ENCODE measurements at regions not wholly inside any gene's neighbourhood (a gene's known extent, or its start where the extent isn't known, plus 50 kb on each side); places are given as distances from the start of the nearest gene placed in this dataset.
"Not testable (repeated sequence)": the region's sequence is repeated elsewhere in the genome, so short reads cannot be mapped to it uniquely, and the experiment has no call there.

DNA sequence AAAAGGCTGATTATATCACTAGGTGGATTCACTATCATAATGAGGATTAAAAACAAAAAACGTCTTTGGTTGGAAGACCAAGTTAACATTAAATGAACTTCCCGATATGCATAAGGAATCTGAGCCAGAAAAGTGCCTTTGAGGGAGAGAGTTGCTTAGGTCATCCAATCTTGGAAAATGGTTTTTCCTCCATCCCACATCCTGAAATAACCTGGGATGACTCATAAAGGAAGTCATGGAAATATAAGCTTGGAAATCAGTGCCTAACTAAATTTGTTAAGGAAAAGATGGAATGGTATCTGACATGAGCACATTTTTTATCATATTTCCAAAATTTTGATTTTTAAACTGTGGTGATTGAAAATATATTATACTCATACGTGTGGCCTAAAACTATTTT is 66.0 kb downstream of the KBTBD8 start:
- intact Hi-C loops (cut with DNase I) = no loop called here
- Histone ChIP-seq H3K27me3 (ENCODE audit: control insufficient read depth, insufficient read depth, low read length) (no peaks in the 10 kb centered on the region), H3K9me3 (ENCODE audit: control insufficient read depth in 2 of 3, insufficient read depth in 1 of 3, low read length in 3 of 3) (no peaks in the 10 kb centered on the region), H3K36me3 (ENCODE audit: control insufficient read depth in 2 of 3, insufficient read depth in 3 of 3, low read length in 3 of 3) (no peaks in the 10 kb centered on the region), H3K4me1 (ENCODE audit: control insufficient read depth in 2 of 3, insufficient read depth in 2 of 3, low read depth in 1 of 3, low read length in 3 of 3) (no peaks in the 10 kb centered on the region), H3K9ac (ENCODE audit: low read length in 3 of 3) (no peak overlapping the region), H3K4me3 (ENCODE audit: low read length in 3 of 3) (no peak overlapping the region), H3K27ac (ENCODE audit: low read depth in 2 of 2, low read length in 2 of 2) (no peak overlapping the region)
- DNase-seq (no peak), FAIRE-seq (no peak)
- TF ChIP-seq, protein P1, sequence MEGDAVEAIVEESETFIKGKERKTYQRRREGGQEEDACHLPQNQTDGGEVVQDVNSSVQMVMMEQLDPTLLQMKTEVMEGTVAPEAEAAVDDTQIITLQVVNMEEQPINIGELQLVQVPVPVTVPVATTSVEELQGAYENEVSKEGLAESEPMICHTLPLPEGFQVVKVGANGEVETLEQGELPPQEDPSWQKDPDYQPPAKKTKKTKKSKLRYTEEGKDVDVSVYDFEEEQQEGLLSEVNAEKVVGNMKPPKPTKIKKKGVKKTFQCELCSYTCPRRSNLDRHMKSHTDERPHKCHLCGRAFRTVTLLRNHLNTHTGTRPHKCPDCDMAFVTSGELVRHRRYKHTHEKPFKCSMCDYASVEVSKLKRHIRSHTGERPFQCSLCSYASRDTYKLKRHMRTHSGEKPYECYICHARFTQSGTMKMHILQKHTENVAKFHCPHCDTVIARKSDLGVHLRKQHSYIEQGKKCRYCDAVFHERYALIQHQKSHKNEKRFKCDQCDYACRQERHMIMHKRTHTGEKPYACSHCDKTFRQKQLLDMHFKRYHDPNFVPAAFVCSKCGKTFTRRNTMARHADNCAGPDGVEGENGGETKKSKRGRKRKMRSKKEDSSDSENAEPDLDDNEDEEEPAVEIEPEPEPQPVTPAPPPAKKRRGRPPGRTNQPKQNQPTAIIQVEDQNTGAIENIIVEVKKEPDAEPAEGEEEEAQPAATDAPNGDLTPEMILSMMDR (IDR thresholded peaks at IDR 0.05; ENCODE audit: borderline replicate concordance, extremely low read depth, insufficient read depth) = no peak

DNA sequence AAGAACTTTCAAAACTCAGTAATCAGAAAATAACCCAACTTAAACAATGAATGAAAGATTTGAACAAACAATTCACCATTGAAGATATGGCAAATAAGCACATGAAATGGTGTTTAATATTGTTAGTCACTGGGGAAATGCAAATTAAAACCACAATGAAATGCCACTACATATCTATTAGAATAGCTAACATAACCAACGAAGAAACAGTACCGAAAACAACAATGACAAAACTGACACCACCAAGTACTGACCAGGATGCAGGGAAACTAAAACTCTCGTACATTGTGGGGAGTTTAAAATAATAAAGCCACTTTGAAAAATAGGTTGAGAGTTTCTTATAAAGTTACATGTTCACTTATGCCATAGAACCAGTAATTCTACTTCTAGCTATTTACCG is 69.1 kb downstream of the KBTBD8 start:
- Histone ChIP-seq H3K27me3 (ENCODE audit: control insufficient read depth, insufficient read depth, low read length) (no peaks in the 10 kb centered on the region), H3K4me3 (ENCODE audit: low read length in 3 of 3) (no peak overlapping the region), H3K27ac (ENCODE audit: low read depth in 2 of 2, low read length in 2 of 2) (no peak overlapping the region), H3K4me1 (ENCODE audit: control insufficient read depth in 2 of 3, insufficient read depth in 2 of 3, low read depth in 1 of 3, low read length in 3 of 3) (no peaks in the 10 kb centered on the region), H3K9me3 (ENCODE audit: control insufficient read depth in 2 of 3, insufficient read depth in 1 of 3, low read length in 3 of 3) (no peaks in the 10 kb centered on the region), H3K36me3 (ENCODE audit: control insufficient read depth in 2 of 3, insufficient read depth in 3 of 3, low read length in 3 of 3) (no peaks in the 10 kb centered on the region), H3K9ac (ENCODE audit: low read length in 3 of 3) (no peak overlapping the region)
- intact Hi-C loops (cut with DNase I) = no loop called here
- FAIRE-seq (no peak), DNase-seq (no peak)
- TF ChIP-seq, protein P1 (IDR thresholded peaks at IDR 0.05; ENCODE audit: borderline replicate concordance, extremely low read depth, insufficient read depth) = no peak

DNA sequence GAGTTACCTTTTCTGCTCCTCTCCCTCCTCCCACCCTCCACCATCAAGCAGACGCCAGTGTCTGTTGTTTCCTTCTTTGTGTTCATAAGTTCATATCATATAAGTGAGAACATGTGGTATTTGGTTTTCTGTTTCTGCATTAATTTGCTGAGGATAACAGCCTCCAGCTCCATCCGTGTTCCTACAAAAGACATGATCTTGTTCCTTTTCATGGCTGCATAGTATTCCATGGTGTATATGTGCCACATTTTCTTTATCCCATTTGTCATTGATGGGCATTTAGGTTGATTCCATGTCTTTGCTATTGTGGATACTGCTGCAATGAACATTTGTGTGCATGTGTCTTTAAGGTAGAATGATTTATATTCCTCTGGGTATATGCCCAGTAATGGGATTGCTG is 74.5 kb downstream of the KBTBD8 start:
- not testable (repeated sequence) for H3K27me3 ChIP-seq (ENCODE audit: control insufficient read depth, insufficient read depth, low read length)

DNA sequence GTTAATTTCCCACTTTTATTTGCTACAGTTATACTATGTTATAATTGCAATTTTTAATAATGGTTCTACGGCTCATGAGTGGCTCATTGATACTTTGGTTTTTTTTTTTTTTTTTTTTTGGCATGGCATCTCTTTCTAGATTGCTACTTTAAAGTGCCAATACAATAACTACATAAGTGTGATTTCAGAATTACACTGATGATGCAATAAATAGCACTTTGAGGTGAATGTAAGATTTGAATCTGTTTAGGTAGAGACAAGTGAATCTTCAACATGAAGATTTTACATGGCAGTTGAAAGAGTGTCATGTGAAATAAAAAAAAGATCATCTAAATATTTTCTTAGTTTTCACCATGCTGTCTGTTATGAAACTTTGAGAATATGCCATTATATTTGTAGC is 75.7 kb downstream of the KBTBD8 start:
- Histone ChIP-seq H3K4me1 (ENCODE audit: control insufficient read depth in 2 of 3, insufficient read depth in 2 of 3, low read depth in 1 of 3, low read length in 3 of 3) (no peaks in the 10 kb centered on the region), H3K36me3 (ENCODE audit: control insufficient read depth in 2 of 3, insufficient read depth in 3 of 3, low read length in 3 of 3) (no peaks in the 10 kb centered on the region), H3K27ac (ENCODE audit: low read depth in 2 of 2, low read length in 2 of 2) (no peak overlapping the region), H3K27me3 (ENCODE audit: control insufficient read depth, insufficient read depth, low read length) (no peaks in the 10 kb centered on the region), H3K9me3 (ENCODE audit: control insufficient read depth in 2 of 3, insufficient read depth in 1 of 3, low read length in 3 of 3) (no peaks in the 10 kb centered on the region), H3K9ac (ENCODE audit: low read length in 3 of 3) (no peak overlapping the region), H3K4me3 (ENCODE audit: low read length in 3 of 3) (no peak overlapping the region)
- intact Hi-C loops (cut with DNase I) = no loop called here
- TF ChIP-seq, protein P1 (IDR thresholded peaks at IDR 0.05; ENCODE audit: borderline replicate concordance, extremely low read depth, insufficient read depth) = no peak
- FAIRE-seq = no peak
- no peak for DNase-seq

More for the DNA sequence above, 74.5 kb downstream of the KBTBD8 start:
- H3K27ac ChIP-seq (ENCODE audit: low read depth in 2 of 2, low read length in 2 of 2); intact Hi-C loops (cut with DNase I); FAIRE-seq; H3K9me3 ChIP-seq (ENCODE audit: control insufficient read depth in 2 of 3, insufficient read depth in 1 of 3, low read length in 3 of 3); H3K9ac ChIP-seq (ENCODE audit: low read length in 3 of 3); H3K36me3 ChIP-seq (ENCODE audit: control insufficient read depth in 2 of 3, insufficient read depth in 3 of 3, low read length in 3 of 3); H3K4me1 ChIP-seq (ENCODE audit: control insufficient read depth in 2 of 3, insufficient read depth in 2 of 3, low read depth in 1 of 3, low read length in 3 of 3); H3K4me3 ChIP-seq (ENCODE audit: low read length in 3 of 3); DNase-seq: not testable (repeated sequence)
